NCI-H146 treated with DMSO at 0.1 percent for 48 hours (cell line): ENCODE measurements at regions not wholly inside any gene's neighbourhood (a gene's known extent, or its start where the extent isn't known, plus 50 kb on each side); places are given as distances from the start of the nearest gene placed in this dataset.
"Not testable (repeated sequence)": the region's sequence is repeated elsewhere in the genome, so short reads cannot be mapped to it uniquely, and the experiment has no call there.

Experiments used
- DNase-seq: peaks from one replicate; lab custom pipeline; 2025; ENCODE audit not compliant: unreplicated experiment; lab: John Stamatoyannopoulos, UW

- no peak for DNase-seq
These were observed 51.5 kb upstream of the GRM3 start for GRCh38 chr7:86592185-86592584.

GRCh38 chr7:86574006-86574405 is 69.7 kb upstream of the GRM3 start:
- no peak for DNase-seq

GRCh38 chr7:86558680-86559501 is 84.8 kb upstream of the GRM3 start:
- DNase-seq = no peak

GRCh38 chr7:86534641-86535040 is 109.1 kb upstream of the GRM3 start:
- DNase-seq = no peak

- no peak for DNase-seq
These were observed 139.5 kb upstream of the GRM3 start for GRCh38 chr7:86504229-86504628.

GRCh38 chr7:86499986-86500385 is 143.7 kb upstream of the GRM3 start:
- DNase-seq = no peak

- no peak for DNase-seq
These were observed 157.9 kb upstream of the GRM3 start for GRCh38 chr7:86485827-86486226.

GRCh38 chr7:86479144-86479543 is 164.6 kb upstream of the GRM3 start:
- DNase-seq = no peak

GRCh38 chr7:86477343-86477935 is 166.3 kb upstream of the GRM3 start:
- DNase-seq = no peak

GRCh38 chr7:86470763-86471162 is 172.9 kb upstream of the GRM3 start:
- no peak for DNase-seq

- peak; percentile 9 for DNase-seq
These were observed 173.9 kb upstream of the GRM3 start for GRCh38 chr7:86469680-86470295.

GRCh38 chr7:86454753-86455152 is 189.0 kb upstream of the GRM3 start:
- no peak for DNase-seq

GRCh38 chr7:86453454-86453853 is 190.3 kb upstream of the GRM3 start:
- no peak for DNase-seq

- DNase-seq = no peak
These were observed 194.9 kb upstream of the GRM3 start for GRCh38 chr7:86448856-86449255.

GRCh38 chr7:86445285-86445684 is 198.4 kb upstream of the GRM3 start:
- DNase-seq = no peak

GRCh38 chr7:86444245-86444644 is 199.5 kb upstream of the GRM3 start:
- no peak for DNase-seq

- not testable (repeated sequence) for DNase-seq
These were observed 203.3 kb upstream of the GRM3 start for GRCh38 chr7:86440420-86440819.

- no peak for DNase-seq
These were observed 205.7 kb upstream of the GRM3 start for GRCh38 chr7:86437951-86438450.

- no peak for DNase-seq
These were observed 211.9 kb upstream of the GRM3 start for GRCh38 chr7:86431761-86432160.

GRCh38 chr7:86411814-86412213 is 231.9 kb upstream of the GRM3 start:
- no peak for DNase-seq

GRCh38 chr7:86407291-86407690 is 236.4 kb upstream of the GRM3 start:
- no peak for DNase-seq

- no peak for DNase-seq
These were observed 251.9 kb upstream of the GRM3 start for GRCh38 chr7:86391813-86392212.
